ENCODE measurements at regions not wholly inside any gene's neighbourhood (a gene's known extent, or its start where the extent isn't known, plus 50 kb on each side); places are given as distances from the start of the nearest gene placed in this dataset.

- TF ChIP-seq CBX3 (IDR thresholded peaks at IDR 0.05; ENCODE audit: low read depth) (no peak), CEBPB (IDR thresholded peaks at IDR 0.05; ENCODE audit: low read depth) (no peak), POLR2AphosphoS5 (IDR thresholded peaks at IDR 0.05; ENCODE audit: low read depth, low read length) (no peak), RAD21 (IDR thresholded peaks at IDR 0.05; ENCODE audit: low read depth) (no peak), EZH2phosphoT487 (IDR thresholded peaks at IDR 0.05; ENCODE audit: borderline replicate concordance) (no peak), JUND (IDR thresholded peaks at IDR 0.05) (no peak), CTCF (IDR thresholded peaks at IDR 0.05 in 2 of 3, conservative IDR thresholded peaks at IDR 0.05 in 1 of 3; ENCODE audit: borderline replicate concordance in 1 of 3, insufficient read depth in 1 of 3, low read depth in 2 of 3, low read length in 2 of 3) (no peak), ZBTB33 (IDR thresholded peaks at IDR 0.05; ENCODE audit: extremely low read depth, insufficient replicate concordance, low read length) (no peak), SIN3A (IDR thresholded peaks at IDR 0.05; ENCODE audit: low read depth) (no peak), TCF7L2 (IDR thresholded peaks at IDR 0.05; ENCODE audit: borderline replicate concordance, extremely low read depth, insufficient read depth, insufficient read length) (no peak), FOSL1 (IDR thresholded peaks at IDR 0.05; ENCODE audit: low read depth) (no peak), POLR2A (IDR thresholded peaks at IDR 0.05; ENCODE audit: borderline replicate concordance, extremely low read depth, insufficient read depth, insufficient read length) (no peak), REST (IDR thresholded peaks at IDR 0.05; ENCODE audit: low read depth) (no peak), ELF1 (IDR thresholded peaks at IDR 0.05; ENCODE audit: borderline replicate concordance, low read depth) (no peak), EZH2 (IDR thresholded peaks at IDR 0.05) (no peak), ZNF274 (IDR thresholded peaks at IDR 0.05; ENCODE audit: low read depth, low read length) (no peak), YY1 (IDR thresholded peaks at IDR 0.05; ENCODE audit: extremely low read depth, insufficient replicate concordance, low read depth, low read length) (no peak), SP1 (IDR thresholded peaks at IDR 0.05; ENCODE audit: low read depth) (no peak), SRF (IDR thresholded peaks at IDR 0.05; ENCODE audit: low read depth) (no peak)
- intact Hi-C loops (cut with micrococcal nuclease): no loop called here
- DNase-seq (ENCODE audit: low read depth, low spot score): no peak
- ATAC-seq: no peak
- BruUV-seq (replicated peaks): no TSS peak
- no peak overlapping the region for H3K4me2 ChIP-seq (ENCODE audit: low read length)
- H3K4me3 ChIP-seq (replicated peaks in 1 of 2; ENCODE audit: low read depth in 1 of 2, low read length in 2 of 2): no peak overlapping the region
- H3K4me1 ChIP-seq (ENCODE audit: control insufficient read depth in 1 of 2, insufficient read depth in 2 of 2, low read length in 2 of 2): no peaks in the 10 kb centered on the region
- no peak overlapping the region for H2AFZ ChIP-seq (ENCODE audit: low read depth, low read length, poor library complexity, severe bottlenecking)
- H3K9ac ChIP-seq (ENCODE audit: low read length): no peak overlapping the region
- RAD21 ChIA-PET (ENCODE audit: low non-redundant PET in 1 of 2, low total read pairs in 2 of 2, uncharacterized antibody in 2 of 2, unreplicated experiment in 2 of 2): no interaction called here
- CTCF ChIA-PET: no interaction called here
- no peaks in the 10 kb centered on the region for H4K20me1 ChIP-seq (ENCODE audit: insufficient read depth)
- H3K36me3 ChIP-seq (ENCODE audit: control insufficient read depth in 1 of 2, insufficient read depth in 2 of 2, low read length in 2 of 2): no peaks in the 10 kb centered on the region
- H3K27ac ChIP-seq (ENCODE audit: low read depth, low read length): no peak overlapping the region
- H3K9me3 ChIP-seq (ENCODE audit: control insufficient read depth in 1 of 2, insufficient read depth in 1 of 2, low read depth in 1 of 2, low read length in 2 of 2): no peaks in the 10 kb centered on the region
- POLR2A ChIA-PET: no interaction called here
- no peaks in the 10 kb centered on the region for H3K79me2 ChIP-seq (ENCODE audit: insufficient read depth, low read length)
- no peaks in the 10 kb centered on the region for H3K27me3 ChIP-seq (ENCODE audit: insufficient read depth, low read length)
- no peaks in the 10 kb centered on the region for H3K9me2 ChIP-seq (ENCODE audit: insufficient read depth)
These were observed 424.7 kb downstream of the MMUT start for GRCh38 chr6:49038294-49038822.
